ENCODE measurements at regions not wholly inside any gene's neighbourhood (a gene's known extent, or its start where the extent isn't known, plus 50 kb on each side); places are given as distances from the start of the nearest gene placed in this dataset.

DNA sequence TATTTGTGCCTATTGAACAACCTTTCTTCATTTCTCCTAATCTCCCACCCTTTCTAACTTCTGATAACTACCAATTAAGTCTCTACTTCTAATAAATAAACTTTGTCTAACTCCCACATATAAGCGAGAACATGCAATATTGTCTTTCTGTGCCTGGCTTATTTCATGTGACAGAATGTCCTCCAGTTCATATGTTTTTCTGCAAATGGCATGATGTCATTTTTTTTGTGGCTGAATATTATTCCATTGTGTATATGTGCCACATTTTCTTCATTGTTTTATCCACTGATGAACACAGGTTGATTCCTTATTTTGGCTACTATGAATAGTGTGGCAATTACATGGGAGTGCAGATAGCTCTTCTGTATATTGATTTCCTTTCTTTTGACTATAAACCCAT lies 1041.5 kb upstream of the MANEA start:
- no peak overlapping the region for H3K27ac Mint-ChIP-seq
- DNase-seq = no peak
- H3K9me3 Mint-ChIP-seq = peaks cover 3% of the 10 kb centered on the region
- H3K4me1 Mint-ChIP-seq = no peaks in the 10 kb centered on the region
- no peaks in the 10 kb centered on the region for H3K27me3 Mint-ChIP-seq
- no peak overlapping the region for H3K4me3 Mint-ChIP-seq
- no peaks in the 10 kb centered on the region for H3K36me3 Mint-ChIP-seq

DNA sequence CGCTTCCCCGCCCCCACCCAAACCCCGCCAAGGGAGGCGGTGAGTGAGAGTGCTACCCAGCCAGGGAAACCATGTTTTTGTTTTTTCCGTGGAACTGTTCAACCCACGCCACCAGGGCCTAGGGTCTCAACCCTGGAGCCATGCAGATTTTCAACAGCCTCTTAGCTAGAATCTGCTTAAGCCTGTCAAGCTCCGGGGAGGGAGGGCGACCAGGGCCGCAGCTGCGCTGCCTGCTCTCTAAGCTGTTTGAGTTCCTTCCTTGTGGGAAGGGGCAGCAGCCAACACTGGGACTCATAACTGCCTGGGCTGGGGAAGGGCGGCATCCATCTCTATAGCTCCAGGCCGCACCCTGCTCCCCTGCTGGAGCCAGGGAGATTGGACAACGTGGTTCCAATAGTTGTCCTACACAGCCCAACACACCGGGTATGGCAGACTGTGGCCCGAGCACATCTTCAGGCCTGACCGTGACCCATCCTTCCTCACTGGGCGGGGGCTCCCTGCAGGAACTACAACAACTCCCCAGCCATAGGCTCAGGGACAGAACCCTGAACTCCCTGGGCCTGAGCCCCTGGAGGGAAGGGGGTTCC lies 1065.7 kb upstream of the MANEA start:
- Mint-ChIP-seq H3K9me3 (peaks cover 2% of the 10 kb centered on the region), H3K4me1 (no peaks in the 10 kb centered on the region), H3K27me3 (no peaks in the 10 kb centered on the region)

GRCh38 chr6:94510877-94511276 lies 1066.5 kb upstream of the MANEA start:
- Mint-ChIP-seq H3K27me3 (no peaks in the 10 kb centered on the region), H3K27ac (no peak overlapping the region), H3K4me1 (no peaks in the 10 kb centered on the region), H3K9me3 (peaks cover 2% of the 10 kb centered on the region), H3K4me3 (no peak overlapping the region), H3K36me3 (no peaks in the 10 kb centered on the region)
- DNase-seq = no peak

More for the DNA sequence above, 1065.7 kb upstream of the MANEA start:
- H3K4me3 Mint-ChIP-seq = no peak overlapping the region
- no peak overlapping the region for H3K27ac Mint-ChIP-seq
- H3K36me3 Mint-ChIP-seq = no peaks in the 10 kb centered on the region
- DNase-seq = peak; percentile 0

- no peaks in the 10 kb centered on the region for H3K4me1 Mint-ChIP-seq
Measured at GRCh38 chr6:94501516-94501915, 1075.8 kb upstream of the MANEA start.

GRCh38 chr6:94498099-94498498 lies 1078.7 kb upstream of the EPHA7 start:
- no peaks in the 10 kb centered on the region for H3K27me3 Mint-ChIP-seq
- no peak overlapping the region for H3K4me3 Mint-ChIP-seq
- no peaks in the 10 kb centered on the region for H3K9me3 Mint-ChIP-seq
- DNase-seq = no peak
- no peaks in the 10 kb centered on the region for H3K36me3 Mint-ChIP-seq
- H3K27ac Mint-ChIP-seq = no peak overlapping the region
- H3K4me1 Mint-ChIP-seq = no peaks in the 10 kb centered on the region

More at GRCh38 chr6:94501516-94501915, 1075.8 kb upstream of the MANEA start:
- no peaks in the 10 kb centered on the region for H3K27me3 Mint-ChIP-seq
- no peaks in the 10 kb centered on the region for H3K36me3 Mint-ChIP-seq
- no peaks in the 10 kb centered on the region for H3K9me3 Mint-ChIP-seq
- no peak overlapping the region for H3K27ac Mint-ChIP-seq
- no peak overlapping the region for H3K4me3 Mint-ChIP-seq
- DNase-seq = no peak

GRCh38 chr6:94494500-94494899 lies 1075.1 kb upstream of the EPHA7 start:
- Mint-ChIP-seq H3K4me1 (no peaks in the 10 kb centered on the region), H3K9me3 (no peaks in the 10 kb centered on the region), H3K27me3 (no peaks in the 10 kb centered on the region), H3K27ac (no peak overlapping the region), H3K36me3 (no peaks in the 10 kb centered on the region), H3K4me3 (no peak overlapping the region)
- no peak for DNase-seq

GRCh38 chr6:94487371-94487770 lies 1068.0 kb upstream of the EPHA7 start:
- Mint-ChIP-seq H3K9me3 (peaks cover 3% of the 10 kb centered on the region), H3K27me3 (no peaks in the 10 kb centered on the region), H3K4me1 (no peaks in the 10 kb centered on the region), H3K36me3 (no peaks in the 10 kb centered on the region), H3K27ac (no peak overlapping the region), H3K4me3 (no peak overlapping the region)
- DNase-seq = no peak

- DNase-seq = no peak
- Mint-ChIP-seq H3K36me3 (no peaks in the 10 kb centered on the region), H3K27me3 (no peaks in the 10 kb centered on the region), H3K9me3 (peaks cover 9% of the 10 kb centered on the region), H3K4me1 (no peaks in the 10 kb centered on the region), H3K4me3 (no peak overlapping the region), H3K27ac (no peak overlapping the region)
Measured at GRCh38 chr6:94478133-94479005, 1059.0 kb upstream of the EPHA7 start.

DNA sequence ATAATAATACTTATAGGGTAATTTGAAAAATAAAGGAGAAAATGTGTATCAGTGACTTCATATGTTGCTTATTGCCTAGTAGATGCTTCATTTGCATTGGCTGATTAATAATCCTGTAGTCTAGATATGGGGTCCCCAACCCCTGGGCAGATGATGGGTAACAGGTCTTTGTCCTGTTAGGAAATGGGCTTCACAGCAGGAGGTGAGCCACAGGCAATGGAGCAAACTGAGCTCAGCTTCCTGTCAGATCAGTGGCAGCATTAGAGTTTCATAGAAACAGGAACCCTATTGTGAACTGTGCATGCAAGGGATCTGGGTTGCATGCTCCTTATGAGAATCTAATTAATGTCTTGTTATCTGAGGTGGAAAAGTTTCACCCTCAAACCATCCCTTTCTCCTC lies 1049.5 kb upstream of the EPHA7 start:
- no peaks in the 10 kb centered on the region for H3K27me3 Mint-ChIP-seq
- H3K36me3 Mint-ChIP-seq = no peaks in the 10 kb centered on the region
- no peak for DNase-seq
- no peaks in the 10 kb centered on the region for H3K4me1 Mint-ChIP-seq
- peaks cover 5% of the 10 kb centered on the region for H3K9me3 Mint-ChIP-seq
- no peak overlapping the region for H3K27ac Mint-ChIP-seq
- H3K4me3 Mint-ChIP-seq = no peak overlapping the region

GRCh38 chr6:94464018-94464510 lies 1044.7 kb upstream of the EPHA7 start:
- Mint-ChIP-seq H3K27ac (no peak overlapping the region), H3K9me3 (peaks cover 3% of the 10 kb centered on the region), H3K4me1 (no peaks in the 10 kb centered on the region), H3K27me3 (no peaks in the 10 kb centered on the region), H3K4me3 (no peak overlapping the region), H3K36me3 (no peaks in the 10 kb centered on the region)
- no peak for DNase-seq

DNA sequence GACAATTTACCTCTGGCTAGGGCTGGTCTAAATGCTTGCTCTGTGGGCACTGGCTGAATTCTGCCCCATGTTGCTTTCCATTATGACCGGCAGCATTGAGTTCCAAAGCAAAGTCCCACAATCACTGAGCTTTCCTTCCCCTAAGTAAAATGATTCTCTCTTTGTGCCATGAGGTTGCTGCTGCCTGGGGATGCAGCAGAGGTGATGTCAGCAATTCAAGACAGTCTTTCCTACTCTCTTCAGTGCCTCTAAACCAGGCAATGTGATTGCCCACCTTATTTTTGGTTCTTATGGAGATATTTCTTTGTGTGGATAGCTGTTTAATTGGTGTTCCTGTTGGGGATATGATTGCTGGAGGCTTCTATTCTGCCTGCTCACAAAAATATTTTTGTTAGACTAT lies 1043.9 kb upstream of the EPHA7 start:
- no peaks in the 10 kb centered on the region for H3K27me3 Mint-ChIP-seq
- peaks cover 1% of the 10 kb centered on the region for H3K9me3 Mint-ChIP-seq
- no peaks in the 10 kb centered on the region for H3K36me3 Mint-ChIP-seq
- H3K27ac Mint-ChIP-seq = no peak overlapping the region
- H3K4me1 Mint-ChIP-seq = no peaks in the 10 kb centered on the region
- H3K4me3 Mint-ChIP-seq = no peak overlapping the region
- no peak for DNase-seq

DNA sequence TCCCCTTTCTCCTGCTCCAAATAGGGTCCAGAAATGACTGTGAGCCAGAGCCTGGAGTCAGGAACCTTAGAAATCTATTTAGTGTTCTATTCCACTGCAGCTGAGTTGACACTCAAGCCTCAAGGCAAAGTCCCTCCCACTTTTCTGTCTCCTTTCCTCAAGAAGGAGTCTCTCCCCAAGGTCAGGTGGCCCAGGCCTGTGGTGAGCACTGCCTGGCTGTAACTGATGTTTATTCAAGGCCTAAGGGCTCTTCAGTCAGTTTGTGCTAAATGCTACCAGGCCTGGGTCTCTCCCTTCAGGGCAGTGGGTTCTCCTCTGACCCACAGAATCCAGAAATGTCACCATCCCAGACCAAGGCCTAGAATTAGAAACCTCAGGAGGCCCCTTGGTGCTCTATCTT lies 1042.9 kb upstream of the EPHA7 start:
- H3K36me3 Mint-ChIP-seq = no peaks in the 10 kb centered on the region
- DNase-seq = no peak
- peaks cover 1% of the 10 kb centered on the region for H3K9me3 Mint-ChIP-seq
- H3K27ac Mint-ChIP-seq = no peak overlapping the region
- H3K4me3 Mint-ChIP-seq = no peak overlapping the region
- no peaks in the 10 kb centered on the region for H3K4me1 Mint-ChIP-seq
- no peaks in the 10 kb centered on the region for H3K27me3 Mint-ChIP-seq

DNA sequence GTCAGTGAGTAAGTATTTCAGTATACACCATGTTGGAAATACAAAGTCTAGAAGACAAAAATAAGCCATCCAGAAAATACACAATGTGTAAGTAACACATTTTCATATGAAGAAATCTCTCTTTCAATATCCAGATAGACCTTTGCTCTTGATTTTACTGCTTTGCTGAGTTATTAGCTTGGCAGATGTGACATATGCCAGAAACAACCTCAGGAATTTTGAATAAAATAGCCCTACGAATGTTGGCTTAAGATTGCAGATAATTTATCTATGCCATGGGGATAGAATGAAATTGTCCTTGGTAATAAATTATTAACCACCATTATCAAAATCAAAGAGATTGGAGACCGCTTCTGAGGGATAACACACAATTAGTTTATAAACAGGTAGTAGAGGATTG lies 1036.9 kb upstream of the EPHA7 start:
- Mint-ChIP-seq H3K4me1 (no peaks in the 10 kb centered on the region), H3K27me3 (no peaks in the 10 kb centered on the region), H3K9me3 (peaks cover 1% of the 10 kb centered on the region), H3K27ac (no peak overlapping the region), H3K36me3 (no peaks in the 10 kb centered on the region), H3K4me3 (no peak overlapping the region)
- DNase-seq = no peak

DNA sequence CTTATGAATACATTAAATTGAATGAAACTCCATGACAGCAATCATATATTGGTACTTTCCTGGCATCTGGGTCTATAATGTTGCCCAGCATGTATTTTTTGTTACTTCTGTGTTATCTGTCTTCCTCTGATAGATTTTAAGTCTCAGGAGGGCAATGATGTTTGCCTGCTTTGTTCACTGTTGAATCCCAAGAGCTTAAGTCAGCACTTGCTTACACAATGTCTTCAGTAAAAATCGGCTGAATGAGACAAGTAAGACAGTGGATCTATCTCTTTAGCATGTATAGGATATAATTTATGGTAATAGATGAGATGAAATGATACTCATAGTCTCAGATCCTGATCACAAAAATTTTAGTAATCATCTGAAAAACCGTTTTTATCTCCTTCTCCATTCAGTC lies 1034.9 kb upstream of the EPHA7 start:
- H3K4me1 Mint-ChIP-seq = no peaks in the 10 kb centered on the region
- H3K4me3 Mint-ChIP-seq = no peak overlapping the region
- H3K27ac Mint-ChIP-seq = no peak overlapping the region
- no peaks in the 10 kb centered on the region for H3K27me3 Mint-ChIP-seq
- H3K36me3 Mint-ChIP-seq = no peaks in the 10 kb centered on the region
- DNase-seq = no peak
- H3K9me3 Mint-ChIP-seq = peaks cover 6% of the 10 kb centered on the region

GRCh38 chr6:94446120-94446519 lies 1026.8 kb upstream of the EPHA7 start:
- no peaks in the 10 kb centered on the region for H3K36me3 Mint-ChIP-seq
- peaks cover 8% of the 10 kb centered on the region for H3K9me3 Mint-ChIP-seq
- no peak overlapping the region for H3K4me3 Mint-ChIP-seq
- H3K27me3 Mint-ChIP-seq = no peaks in the 10 kb centered on the region
- no peaks in the 10 kb centered on the region for H3K4me1 Mint-ChIP-seq
- no peak overlapping the region for H3K27ac Mint-ChIP-seq
- no peak for DNase-seq

- Mint-ChIP-seq H3K9me3 (no peaks in the 10 kb centered on the region), H3K27ac (no peak overlapping the region), H3K4me1 (no peaks in the 10 kb centered on the region), H3K27me3 (no peaks in the 10 kb centered on the region), H3K36me3 (no peaks in the 10 kb centered on the region), H3K4me3 (no peak overlapping the region)
- DNase-seq = no peak
Measured at GRCh38 chr6:94443701-94444100, 1024.3 kb upstream of the EPHA7 start.

Data from activated naive CD8-positive, alpha-beta T cell treated with anti-CD3 and anti-CD28 coated beads for 36 hours (primary cell).